Fibroblast of skin of right quadriceps (primary cell): ENCODE measurements at regions not wholly inside any gene's neighbourhood (a gene's known extent, or its start where the extent isn't known, plus 50 kb on each side); places are given as distances from the start of the nearest gene placed in this dataset.
A peak's percentile ranks its signal among the peaks of the same experiment; 100 is the strongest.

ENCODE experiments used
- DNase-seq: peaks from one replicate; pipeline ENCODE4 v3.0.0-alpha.2; 2013

- peak; percentile 1 for DNase-seq
Measured at GRCh38 chr3:83514130-83514914, 1444.5 kb upstream of the CADM2 start.

DNA sequence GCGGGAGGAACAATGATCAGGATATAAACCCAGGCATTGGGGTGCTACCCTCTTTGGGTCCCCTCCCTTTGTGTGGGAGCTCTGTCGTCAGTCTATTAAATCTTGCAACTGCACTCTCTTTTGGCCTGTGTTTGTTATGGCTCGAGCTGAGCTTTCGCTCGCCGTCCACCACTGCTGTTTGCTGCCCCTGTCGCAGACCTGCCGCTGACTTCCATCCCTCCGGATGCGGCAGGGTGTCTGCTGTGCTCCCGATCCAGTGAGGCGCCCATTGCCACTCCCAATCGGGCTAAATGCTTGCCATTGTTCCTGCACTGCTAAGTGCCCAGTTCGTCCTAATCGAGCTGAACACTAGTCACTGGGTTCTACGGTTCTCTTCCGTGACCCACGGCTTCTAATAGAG, 1443.7 kb upstream of the CADM2 start:
- no peak for DNase-seq

- DNase-seq, result peak; percentile 39
Measured at GRCh38 chr3:83523470-83524073, 1435.2 kb upstream of the CADM2 start.

GRCh38 chr3:83524901-83525300, 1433.9 kb upstream of the CADM2 start:
- DNase-seq, result no peak

- no peak for DNase-seq
Measured at GRCh38 chr3:83559082-83559481, 1399.7 kb upstream of the CADM2 start.

DNA sequence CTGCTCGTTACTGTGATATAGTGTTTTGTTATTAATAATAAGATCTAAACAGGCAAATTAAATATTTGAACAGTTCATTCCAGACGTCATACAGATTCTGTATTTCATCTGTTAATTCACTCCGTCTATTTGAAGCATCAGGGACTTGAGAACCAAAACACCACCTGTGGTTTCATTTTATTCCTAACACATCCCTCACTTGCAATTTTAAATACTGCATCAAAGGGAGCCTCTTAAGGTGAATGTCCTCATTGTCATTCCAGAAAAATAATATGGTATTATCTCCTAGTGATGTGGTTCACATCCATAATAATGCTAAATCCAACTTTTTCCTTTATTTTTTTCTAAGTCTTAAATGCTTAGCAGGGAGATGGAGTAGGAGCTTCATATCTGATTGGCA, 1390.9 kb upstream of the CADM2 start:
- DNase-seq, result no peak

- DNase-seq, result no peak
Measured at GRCh38 chr3:83581546-83581945, 1377.2 kb upstream of the CADM2 start.

DNA sequence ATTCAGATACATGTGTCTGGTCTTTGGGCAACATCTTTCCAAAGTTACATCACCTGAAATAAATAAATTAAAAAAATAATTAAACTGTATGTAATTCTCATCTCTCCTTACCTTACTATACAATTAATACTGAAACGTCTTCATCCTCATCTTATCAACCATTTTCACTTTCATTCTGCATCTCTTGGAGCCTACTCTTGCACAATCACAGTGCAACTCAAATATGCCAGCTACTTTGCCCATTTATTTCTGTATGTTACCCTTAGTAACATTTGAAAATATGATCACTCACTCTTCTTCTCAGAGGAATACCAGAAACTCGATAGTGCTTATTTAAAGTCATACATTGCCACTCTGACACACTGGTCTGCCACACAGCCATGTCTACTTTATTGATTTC, 1357.1 kb upstream of the CADM2 start:
- DNase-seq, result no peak

- DNase-seq, result no peak
Measured at GRCh38 chr3:83622526-83622925, 1336.3 kb upstream of the CADM2 start.

- DNase-seq, result no peak
Measured at GRCh38 chr3:83625261-83625660, 1333.5 kb upstream of the CADM2 start.

DNA sequence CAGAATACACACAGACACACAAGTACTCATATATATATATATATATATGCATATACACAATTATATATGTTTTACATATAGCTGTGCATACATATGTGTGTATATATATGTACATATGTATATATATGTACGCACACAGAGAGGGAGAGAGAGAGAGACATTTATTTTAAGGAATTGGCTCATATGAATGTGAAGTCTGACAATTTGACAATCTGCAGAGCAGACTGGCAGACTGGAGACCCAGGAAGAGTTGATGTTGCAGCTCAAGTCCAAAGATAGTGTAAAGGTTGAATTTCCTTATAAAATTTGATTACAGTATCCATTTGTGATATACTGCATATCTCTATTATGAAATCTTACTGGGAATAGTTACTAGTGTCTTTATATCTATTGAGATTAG, 1330.3 kb upstream of the CADM2 start:
- no peak for DNase-seq

DNA sequence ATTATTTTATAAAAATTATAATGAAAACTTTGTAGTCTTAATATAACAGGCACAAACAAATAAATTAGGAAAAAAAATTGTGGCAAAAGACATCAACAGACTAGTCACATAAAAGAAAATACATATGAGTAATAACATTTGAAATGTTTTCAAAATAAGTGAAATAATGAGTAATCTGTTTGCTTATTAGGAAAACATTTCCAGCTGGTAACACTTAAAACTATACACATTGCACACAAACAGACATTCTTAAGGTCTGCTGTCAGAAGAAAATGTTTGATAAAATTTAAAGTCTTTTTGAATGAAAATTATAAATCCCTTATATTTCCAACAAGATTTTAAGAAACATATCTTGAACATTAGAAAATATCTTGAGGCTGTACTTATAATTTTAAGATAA, 1326.3 kb upstream of the CADM2 start:
- no peak for DNase-seq

DNA sequence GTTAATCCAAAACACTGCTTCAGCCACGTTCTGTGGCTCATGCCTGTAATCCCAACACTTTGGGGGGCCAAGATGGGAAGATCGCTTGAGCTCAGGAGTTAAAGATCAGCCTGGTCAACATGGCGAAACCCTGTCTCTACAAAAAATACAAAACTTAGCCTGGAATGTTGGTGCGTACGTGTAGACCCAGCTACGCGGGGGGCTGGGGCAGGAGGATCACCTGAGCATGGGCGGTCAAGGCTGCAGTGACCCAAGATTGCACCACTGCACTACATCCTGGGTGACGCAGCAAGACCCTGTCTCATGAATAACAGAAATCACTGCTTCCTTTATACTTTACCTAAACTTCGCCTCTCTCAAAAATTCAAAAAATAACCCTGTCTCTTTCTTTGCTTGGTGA, 1325.0 kb upstream of the CADM2 start:
- no peak for DNase-seq

- no peak for DNase-seq
Measured at GRCh38 chr3:83649692-83650091, 1309.1 kb upstream of the CADM2 start.

DNA sequence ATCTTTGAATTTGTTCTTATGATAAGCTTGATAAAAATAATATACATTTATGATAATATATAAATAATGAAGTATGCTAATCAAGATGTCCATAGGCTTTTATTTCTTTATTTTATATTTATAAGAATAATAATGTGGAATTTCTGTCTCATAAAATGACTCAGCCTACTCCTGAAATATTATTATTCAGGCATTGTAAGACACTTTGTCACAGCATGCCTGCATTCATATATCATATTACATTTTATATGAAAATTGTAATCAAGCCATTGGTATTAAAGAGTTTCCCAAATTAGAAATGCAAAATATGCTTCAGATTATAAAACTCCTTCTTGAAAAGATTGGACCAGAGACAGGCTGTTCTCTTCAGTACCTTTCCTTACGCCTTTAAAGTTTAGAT, 1303.7 kb upstream of the CADM2 start:
- DNase-seq, result no peak

DNA sequence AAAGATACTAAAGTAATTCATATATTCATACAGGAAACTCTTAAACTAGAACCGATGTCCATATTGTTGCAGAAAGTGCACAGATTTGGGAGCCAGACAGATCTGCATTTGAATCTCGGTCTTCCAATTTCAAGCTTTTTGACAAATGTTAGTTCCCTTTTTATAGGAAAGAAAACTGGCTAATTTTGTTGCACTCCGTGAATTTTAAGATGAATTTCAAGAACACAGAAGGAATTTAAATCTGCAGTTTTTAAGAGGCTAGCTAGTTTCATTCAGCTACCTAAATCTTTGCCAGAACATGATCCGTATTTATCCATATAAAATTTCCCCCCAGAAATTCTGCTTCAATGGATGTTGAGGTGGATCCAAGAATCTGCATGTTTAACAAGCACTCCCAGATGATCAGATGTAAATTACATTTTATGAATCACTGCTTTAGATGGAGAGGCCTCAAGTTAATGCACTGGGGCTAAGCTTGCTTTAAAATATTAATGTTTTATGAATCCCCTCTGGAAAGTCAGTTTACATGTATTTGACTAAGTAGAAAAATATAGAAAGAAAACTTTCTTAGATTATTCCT, 1296.3 kb upstream of the CADM2 start:
- no peak for DNase-seq

- DNase-seq, result no peak
Measured at GRCh38 chr3:83670416-83670815, 1288.4 kb upstream of the CADM2 start.

DNA sequence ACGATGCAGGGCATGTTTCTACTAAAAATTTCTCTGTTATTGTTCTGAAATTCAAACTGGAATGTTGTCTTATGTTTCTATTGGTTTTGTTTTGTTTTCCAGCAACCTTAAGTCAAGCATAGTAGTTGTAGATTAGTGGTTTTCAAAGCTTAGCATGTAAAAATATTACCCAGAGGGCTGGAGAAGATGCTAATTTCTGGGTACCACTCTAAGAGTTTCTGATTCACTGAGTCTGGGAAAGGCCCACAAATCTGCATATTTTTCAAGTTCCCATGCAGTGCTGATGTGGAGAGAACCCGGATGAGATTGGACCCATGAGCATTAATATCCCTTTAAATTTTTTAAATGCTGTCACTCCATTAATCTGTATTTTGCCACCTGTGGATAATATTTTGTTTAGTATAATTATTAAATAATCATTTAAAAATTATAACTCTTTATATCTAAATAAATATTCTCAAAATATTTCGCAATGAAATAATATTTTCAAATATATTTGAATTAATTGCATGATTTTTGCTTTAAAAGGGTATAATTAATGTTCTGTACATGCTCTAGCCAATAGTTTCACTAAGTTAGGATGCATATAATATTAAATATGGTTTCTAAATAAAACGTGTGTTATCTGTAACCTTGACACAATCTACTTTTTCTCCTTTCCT, 1274.7 kb upstream of the CADM2 start:
- DNase-seq, result no peak

DNA sequence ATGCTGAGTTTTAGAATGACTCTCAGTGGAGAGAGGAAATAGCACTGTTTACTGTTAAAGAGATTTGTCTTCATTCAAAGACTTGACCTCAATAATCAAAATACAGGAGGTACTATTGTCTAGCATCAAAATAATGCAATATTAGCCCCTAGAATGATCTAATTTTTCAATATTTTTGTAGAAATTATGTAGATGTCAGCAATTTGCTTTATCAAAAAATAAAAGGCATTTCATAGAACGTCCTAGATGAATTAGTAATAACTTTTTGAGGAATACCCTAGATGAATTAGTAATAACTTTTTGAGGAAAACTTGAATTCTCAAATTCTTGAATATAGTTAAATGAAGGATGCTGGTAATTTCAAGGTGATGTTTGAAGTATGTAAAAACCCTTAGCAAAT, 1252.1 kb upstream of the CADM2 start:
- DNase-seq, result no peak

GRCh38 chr3:83715307-83715706, 1243.5 kb upstream of the CADM2 start:
- DNase-seq, result no peak

DNA sequence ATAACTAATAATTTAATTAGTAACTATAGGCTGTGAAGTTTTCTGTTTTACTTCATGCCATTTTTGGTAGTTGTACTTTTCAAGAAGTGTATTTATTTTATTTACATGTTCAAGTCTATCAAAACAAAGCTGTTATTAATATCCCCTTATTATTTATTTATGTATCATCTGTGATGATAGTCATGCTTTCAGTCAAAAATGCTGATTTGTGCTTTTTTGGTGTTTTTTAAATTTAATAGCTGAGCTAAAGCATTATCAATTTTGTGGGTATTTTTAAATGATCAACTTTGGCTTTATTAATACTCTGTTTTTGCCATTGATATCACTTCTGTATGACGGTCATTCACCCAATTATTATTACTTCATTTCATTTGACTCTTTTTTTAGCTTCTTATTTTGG, 1229.2 kb upstream of the CADM2 start:
- no peak for DNase-seq

- no peak for DNase-seq
Measured at GRCh38 chr3:83734656-83735055, 1224.1 kb upstream of the CADM2 start.

- DNase-seq, result no peak
Measured at GRCh38 chr3:83738202-83738601, 1220.6 kb upstream of the CADM2 start.

GRCh38 chr3:83740504-83740903, 1218.3 kb upstream of the CADM2 start:
- no peak for DNase-seq
